ENCODE measurements at regions not wholly inside any gene's neighbourhood (a gene's known extent, or its start where the extent isn't known, plus 50 kb on each side); places are given as distances from the start of the nearest gene placed in this dataset.

DNA sequence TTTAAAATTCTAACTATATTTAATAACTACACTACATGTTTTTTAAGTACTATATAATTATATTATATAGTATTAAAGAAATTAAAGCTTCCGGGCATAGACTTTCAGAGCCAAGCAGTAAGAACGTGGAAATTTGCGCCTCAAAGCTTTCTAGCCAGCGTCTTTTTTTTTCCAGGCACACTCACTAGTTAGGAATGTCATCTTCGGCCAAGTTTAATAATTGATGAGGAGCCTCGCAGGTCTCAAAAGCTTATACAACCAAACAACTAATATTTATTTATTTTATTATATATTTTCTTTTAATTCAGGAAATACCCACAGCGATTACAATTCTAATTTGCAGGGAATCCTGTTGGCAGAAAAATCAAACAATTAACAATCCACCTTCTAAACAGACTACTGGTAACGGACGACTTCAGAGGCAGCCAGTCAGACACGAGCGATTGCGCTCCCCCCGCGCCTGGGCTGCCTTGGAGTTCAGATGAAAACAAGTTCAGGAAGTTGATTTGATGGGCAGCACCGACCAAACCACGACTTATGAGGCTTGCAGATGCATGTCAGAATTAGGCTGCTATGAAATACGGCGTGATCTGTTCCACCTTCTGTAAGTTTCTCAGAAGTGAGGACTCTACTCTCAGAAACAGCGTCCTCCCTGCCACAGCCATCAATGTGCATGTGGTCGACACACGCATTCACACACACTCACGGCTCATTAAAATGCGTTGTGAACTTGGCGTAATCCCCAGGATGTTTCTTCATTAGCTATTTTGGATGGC is 431.8 kb upstream of the MGMT start:
- TF ChIP-seq POLR2A (IDR thresholded peaks at IDR 0.05; ENCODE audit: low read length): no peak
- no peak for TF ChIP-seq GATA1 (IDR thresholded peaks at IDR 0.05; ENCODE audit: low read depth, low read length)

Measured in erythroblast (primary cell).